ENCODE measurements at regions not wholly inside any gene's neighbourhood (a gene's known extent, or its start where the extent isn't known, plus 50 kb on each side); places are given as distances from the start of the nearest gene placed in this dataset.

DNA sequence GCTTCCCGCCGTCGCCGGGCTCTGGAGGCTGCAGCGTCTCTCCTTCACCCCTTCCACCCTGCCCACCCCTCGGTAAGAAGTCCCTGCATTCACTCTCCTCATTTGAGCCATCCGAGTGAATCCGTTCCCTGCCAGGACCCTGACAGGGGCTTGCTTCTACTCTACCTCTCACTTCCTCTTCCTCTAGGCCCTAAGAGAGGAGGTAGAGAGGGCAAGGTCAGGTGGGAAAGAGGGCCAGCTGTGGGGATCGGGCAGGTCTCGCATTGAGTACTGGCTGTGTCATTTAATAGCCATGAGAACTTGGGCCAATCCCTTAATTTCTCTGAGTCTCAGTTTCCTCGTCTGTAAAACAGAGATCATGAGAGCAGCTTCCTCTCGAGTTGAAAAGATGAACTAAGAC is 283.6 kb downstream of the UACA start:
- intact Hi-C loops (cut with micrococcal nuclease) = loop anchor here (10.0 kb wide), 1 partner anchor 105 kb away; no protein-coding TSS in a partner anchor
- POLR2A ChIA-PET (ENCODE audit: unreplicated experiment) = no interaction called here

More for the DNA sequence above, 283.6 kb downstream of the UACA start:
- H2AK5ac ChIP-seq (ENCODE audit: low read depth, low read length) = no peak overlapping the region
- CTCF ChIA-PET = no interaction called here
- no peaks in the 10 kb centered on the region for H3K79me1 ChIP-seq (ENCODE audit: low read depth in 1 of 2, low read length in 2 of 2)
- H4K5ac ChIP-seq (ENCODE audit: low read depth, low read length) = no peak overlapping the region
- H3K9me1 ChIP-seq (ENCODE audit: insufficient read depth, low read length) = peaks cover 11% of the 10 kb centered on the region
- in situ Hi-C loops (cut with MboI; ENCODE audit: low sequenced_read_pairs) = loop anchor here (10.0 to 25.0 kb wide), 4 partner anchors 392 to 1005 kb away; partner anchors contain the start of gene TLE3
- H3K27me3 ChIP-seq (ENCODE audit: control insufficient read depth, insufficient read depth, low read length) = peaks cover 19% of the 10 kb centered on the region
- H4K20me1 ChIP-seq (ENCODE audit: insufficient read depth, low read length) = no peaks in the 10 kb centered on the region
- no peaks in the 10 kb centered on the region for H3K36me3 ChIP-seq (ENCODE audit: control insufficient read depth, insufficient read depth, low read length)
- H3K56ac ChIP-seq (ENCODE audit: extremely low read depth, insufficient read depth, low read length) = no peak overlapping the region
- H3K4me1 ChIP-seq (ENCODE audit: control insufficient read depth, insufficient read depth, low read length) = peaks cover 8% of the 10 kb centered on the region
- no peak overlapping the region for H2BK15ac ChIP-seq (ENCODE audit: low read depth, low read length)
- no peak overlapping the region for H3K4ac ChIP-seq (ENCODE audit: low read depth, low read length)
- no peak overlapping the region for H2AFZ ChIP-seq (replicated peaks; ENCODE audit: low read length, poor library complexity)
- TF ChIP-seq MAZ (IDR thresholded peaks at IDR 0.05; ENCODE audit: borderline replicate concordance, low read depth, low read length) (no peak), FOS (IDR thresholded peaks at IDR 0.05; ENCODE audit: low read depth, low read length) (no peak), BHLHE40 (IDR thresholded peaks at IDR 0.05; ENCODE audit: low read depth, low read length) (no peak), SMC3 (IDR thresholded peaks at IDR 0.05; ENCODE audit: low read depth, low read length) (no peak), MAFK (IDR thresholded peaks at IDR 0.05; ENCODE audit: low read depth, low read length) (no peak), POLR2A (IDR thresholded peaks at IDR 0.05; ENCODE audit: low read depth, low read length) (no peak)
- TF ChIP-seq, protein P1, sequence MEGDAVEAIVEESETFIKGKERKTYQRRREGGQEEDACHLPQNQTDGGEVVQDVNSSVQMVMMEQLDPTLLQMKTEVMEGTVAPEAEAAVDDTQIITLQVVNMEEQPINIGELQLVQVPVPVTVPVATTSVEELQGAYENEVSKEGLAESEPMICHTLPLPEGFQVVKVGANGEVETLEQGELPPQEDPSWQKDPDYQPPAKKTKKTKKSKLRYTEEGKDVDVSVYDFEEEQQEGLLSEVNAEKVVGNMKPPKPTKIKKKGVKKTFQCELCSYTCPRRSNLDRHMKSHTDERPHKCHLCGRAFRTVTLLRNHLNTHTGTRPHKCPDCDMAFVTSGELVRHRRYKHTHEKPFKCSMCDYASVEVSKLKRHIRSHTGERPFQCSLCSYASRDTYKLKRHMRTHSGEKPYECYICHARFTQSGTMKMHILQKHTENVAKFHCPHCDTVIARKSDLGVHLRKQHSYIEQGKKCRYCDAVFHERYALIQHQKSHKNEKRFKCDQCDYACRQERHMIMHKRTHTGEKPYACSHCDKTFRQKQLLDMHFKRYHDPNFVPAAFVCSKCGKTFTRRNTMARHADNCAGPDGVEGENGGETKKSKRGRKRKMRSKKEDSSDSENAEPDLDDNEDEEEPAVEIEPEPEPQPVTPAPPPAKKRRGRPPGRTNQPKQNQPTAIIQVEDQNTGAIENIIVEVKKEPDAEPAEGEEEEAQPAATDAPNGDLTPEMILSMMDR (conservative IDR thresholded peaks at IDR 0.05; ENCODE audit: low read depth, low read length) = no peak
- TF ChIP-seq, protein P2, sequence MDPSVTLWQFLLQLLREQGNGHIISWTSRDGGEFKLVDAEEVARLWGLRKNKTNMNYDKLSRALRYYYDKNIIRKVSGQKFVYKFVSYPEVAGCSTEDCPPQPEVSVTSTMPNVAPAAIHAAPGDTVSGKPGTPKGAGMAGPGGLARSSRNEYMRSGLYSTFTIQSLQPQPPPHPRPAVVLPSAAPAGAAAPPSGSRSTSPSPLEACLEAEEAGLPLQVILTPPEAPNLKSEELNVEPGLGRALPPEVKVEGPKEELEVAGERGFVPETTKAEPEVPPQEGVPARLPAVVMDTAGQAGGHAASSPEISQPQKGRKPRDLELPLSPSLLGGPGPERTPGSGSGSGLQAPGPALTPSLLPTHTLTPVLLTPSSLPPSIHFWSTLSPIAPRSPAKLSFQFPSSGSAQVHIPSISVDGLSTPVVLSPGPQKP (IDR thresholded peaks at IDR 0.05; ENCODE audit: borderline replicate concordance, low read depth, low read length) = no peak
- H2BK120ac ChIP-seq (ENCODE audit: low read depth, low read length) = no peak overlapping the region
- dilution Hi-C loops (cut with HindIII; ENCODE audit: low sequenced_read_pairs, unreplicated experiment) = no loop called here
- no peak overlapping the region for H3K4me2 ChIP-seq (ENCODE audit: low read depth, low read length)
- H2AK9ac ChIP-seq (replicated peaks; ENCODE audit: low read depth, low read length, poor library complexity) = peak overlapping the region; percentile 68
- WGBS, 2 experiments (ENCODE audit: extremely low coverage in 2 of 2, insufficient read length in 1 of 2) = 76% methylated on average over 4 of the region's 12 CpGs; no CpG with 5 or more reads in 1 of the 2 experiments
- no peak overlapping the region for H3K9ac ChIP-seq (ENCODE audit: low read depth, low read length)
- BruUV-seq (replicated peaks) = no TSS peak
- no peak overlapping the region for H3K23ac ChIP-seq (ENCODE audit: low read depth, low read length)
- no peak overlapping the region for H2BK20ac ChIP-seq (ENCODE audit: low read depth, low read length)
- H3K4me3 ChIP-seq (ENCODE audit: insufficient read depth, low read depth, low read length) = no peak overlapping the region
- no peak for ATAC-seq (ENCODE audit: low read depth)
- H2BK5ac ChIP-seq (ENCODE audit: low read depth, low read length, poor library complexity, severe bottlenecking) = no peak overlapping the region
- H4K91ac ChIP-seq (ENCODE audit: insufficient read depth, low read depth, low read length) = no peak overlapping the region
- H3K9me3 ChIP-seq (ENCODE audit: control insufficient read depth, insufficient read depth, low read length) = no peaks in the 10 kb centered on the region
- H4K8ac ChIP-seq (ENCODE audit: low read depth in 2 of 2, low read length in 2 of 2) = no peak overlapping the region
- H3K27ac ChIP-seq (ENCODE audit: insufficient read depth, low read length) = no peak overlapping the region
- H3K18ac ChIP-seq (ENCODE audit: low read depth, low read length) = no peak overlapping the region
- H3K14ac ChIP-seq (replicated peaks; ENCODE audit: low read depth, low read length) = no peak overlapping the region
- DNase-seq = no peak
